ENCODE measurements at regions not wholly inside any gene's neighbourhood (a gene's known extent, or its start where the extent isn't known, plus 50 kb on each side); places are given as distances from the start of the nearest gene placed in this dataset.
"Not testable (repeated sequence)": the region's sequence is repeated elsewhere in the genome, so short reads cannot be mapped to it uniquely, and the experiment has no call there.

GRCh38 chr2:125324273-125324672 lies 1299.2 kb downstream of the CNTNAP5 start:
- no peak for TF ChIP-seq CTCF (IDR thresholded peaks at IDR 0.05; ENCODE audit: borderline replicate concordance, insufficient read depth, low read depth, low read length)

GRCh38 chr2:125330133-125330532 lies 1305.0 kb downstream of the CNTNAP5 start:
- no peak for TF ChIP-seq CTCF (IDR thresholded peaks at IDR 0.05; ENCODE audit: borderline replicate concordance, insufficient read depth, low read depth, low read length)
- no peak overlapping the region for H3K4me3 ChIP-seq (ENCODE audit: low read depth, low read length)

More at GRCh38 chr2:125324273-125324672, 1299.2 kb downstream of the CNTNAP5 start:
- no peak overlapping the region for H3K4me3 ChIP-seq (ENCODE audit: low read depth, low read length)

GRCh38 chr2:125341353-125341752 lies 1314.6 kb upstream of the GYPC start:
- no peak for TF ChIP-seq CTCF (IDR thresholded peaks at IDR 0.05; ENCODE audit: borderline replicate concordance, insufficient read depth, low read depth, low read length)
- no peak overlapping the region for H3K4me3 ChIP-seq (ENCODE audit: low read depth, low read length)

GRCh38 chr2:125353542-125353941 lies 1302.4 kb upstream of the GYPC start:
- not testable (repeated sequence) for H3K4me3 ChIP-seq (ENCODE audit: low read depth, low read length)

GRCh38 chr2:125364192-125364983 lies 1291.6 kb upstream of the GYPC start:
- H3K4me3 ChIP-seq (ENCODE audit: low read depth, low read length), result no peak overlapping the region
- no peak for TF ChIP-seq CTCF (IDR thresholded peaks at IDR 0.05; ENCODE audit: borderline replicate concordance, insufficient read depth, low read depth, low read length)

GRCh38 chr2:125364984-125365265 lies 1291.0 kb upstream of the GYPC start:
- TF ChIP-seq CTCF (IDR thresholded peaks at IDR 0.05; ENCODE audit: borderline replicate concordance, insufficient read depth, low read depth, low read length), result no peak
- H3K4me3 ChIP-seq (ENCODE audit: low read depth, low read length), result no peak overlapping the region

- no peak overlapping the region for H3K4me3 ChIP-seq (ENCODE audit: low read depth, low read length)
- no peak for TF ChIP-seq CTCF (IDR thresholded peaks at IDR 0.05; ENCODE audit: borderline replicate concordance, insufficient read depth, low read depth, low read length)
Measured at GRCh38 chr2:125371867-125372266, 1284.1 kb upstream of the GYPC start.
